ENCODE measurements at regions not wholly inside any gene's neighbourhood (a gene's known extent, or its start where the extent isn't known, plus 50 kb on each side); places are given as distances from the start of the nearest gene placed in this dataset.
"Not testable (repeated sequence)": the region's sequence is repeated elsewhere in the genome, so short reads cannot be mapped to it uniquely, and the experiment has no call there.

GRCh38 chr6:125584468-125584939 lies 164.9 kb upstream of the HEY2 start:
- peak; percentile 85 for DNase-seq (ENCODE audit: low read depth)

GRCh38 chr6:125585470-125585869 lies 164.0 kb upstream of the HEY2 start:
- DNase-seq (ENCODE audit: low read depth): no peak
- no peak overlapping the region for H3K4me3 ChIP-seq (ENCODE audit: low read depth, low read length)
- TF ChIP-seq CTCF (conservative IDR thresholded peaks at IDR 0.05; ENCODE audit: low read depth, low read length): no peak

More at GRCh38 chr6:125584468-125584939, 164.9 kb upstream of the HEY2 start:
- no peak overlapping the region for H3K4me3 ChIP-seq (ENCODE audit: low read depth, low read length)
- TF ChIP-seq CTCF (conservative IDR thresholded peaks at IDR 0.05; ENCODE audit: low read depth, low read length): no peak

- TF ChIP-seq CTCF (conservative IDR thresholded peaks at IDR 0.05; ENCODE audit: low read depth, low read length): no peak
Observed at GRCh38 chr6:125586074-125586473, 163.4 kb upstream of the HEY2 start.

GRCh38 chr6:125586605-125587004 lies 162.8 kb upstream of the HEY2 start:
- no peak for TF ChIP-seq CTCF (conservative IDR thresholded peaks at IDR 0.05; ENCODE audit: low read depth, low read length)

More at GRCh38 chr6:125586074-125586473, 163.4 kb upstream of the HEY2 start:
- peak; percentile 74 for DNase-seq (ENCODE audit: low read depth)
- no peak overlapping the region for H3K4me3 ChIP-seq (ENCODE audit: low read depth, low read length)

GRCh38 chr6:125587666-125588632 lies 161.5 kb upstream of the HEY2 start:
- no peak for TF ChIP-seq CTCF (conservative IDR thresholded peaks at IDR 0.05; ENCODE audit: low read depth, low read length)
- peak; percentile 12 for DNase-seq (ENCODE audit: low read depth)
- no peak overlapping the region for H3K4me3 ChIP-seq (ENCODE audit: low read depth, low read length)

More at GRCh38 chr6:125586605-125587004, 162.8 kb upstream of the HEY2 start:
- H3K4me3 ChIP-seq (ENCODE audit: low read depth, low read length): no peak overlapping the region
- no peak for DNase-seq (ENCODE audit: low read depth)

- DNase-seq (ENCODE audit: low read depth); H3K4me3 ChIP-seq (ENCODE audit: low read depth, low read length): not testable (repeated sequence)
Observed at GRCh38 chr6:125591796-125592195, 157.6 kb upstream of the HEY2 start.

- H3K4me3 ChIP-seq (ENCODE audit: low read depth, low read length): no peak overlapping the region
- no peak for DNase-seq (ENCODE audit: low read depth)
- TF ChIP-seq CTCF (conservative IDR thresholded peaks at IDR 0.05; ENCODE audit: low read depth, low read length): no peak
Observed at GRCh38 chr6:125593746-125594145, 155.7 kb upstream of the HEY2 start.

All from choroid plexus epithelial cell (primary cell).